Lower lobe of right lung (tissue), 2 donors: ENCODE measurements at regions not wholly inside any gene's neighbourhood (a gene's known extent, or its start where the extent isn't known, plus 50 kb on each side); places are given as distances from the start of the nearest gene placed in this dataset.
A peak's percentile ranks its signal among the peaks of the same experiment; 100 is the strongest.

Experiments used
- ATAC-seq, 2 donors: fragments of 200-7000 bp; cut with Tn5 transposase; one replicate each; pipeline ENCODE4 v1.9.1; 2020 to 2022; ENCODE audit warnings: mild to moderate bottlenecking in 2 of 2, moderate library complexity in 2 of 2
- DNase-seq: peaks from one replicate; pipeline ENCODE4 v3.0.0-alpha.2; 2020
- H3K27ac ChIP-seq: fragments of 200-600 bp; one replicate; pipeline ENCODE4 v1.8.0; 2022
- H3K27me3 ChIP-seq: fragments of 200-600 bp; one replicate; pipeline ENCODE4 v1.8.0; 2022; ENCODE audit warnings: low read depth
- H3K36me3 ChIP-seq: fragments of 200-600 bp; one replicate; pipeline ENCODE4 v1.8.0; 2022; ENCODE audit warnings: mild to moderate bottlenecking
- H3K4me1 ChIP-seq: fragments of 200-600 bp; one replicate; pipeline ENCODE4 v1.8.0; 2022
- H3K4me3 ChIP-seq: fragments of 200-600 bp; one replicate; pipeline ENCODE4 v1.8.0; 2022; ENCODE audit warnings: mild to moderate bottlenecking
- H3K9me3 ChIP-seq: fragments of 200-600 bp; one replicate; pipeline ENCODE4 v1.8.0; 2022
- intact Hi-C: fragments of 100-400 bp; cut with DNase I; formaldehyde crosslinking; loops from one replicate; pipeline ENCODE4 v1.11.0; 2022
- TF ChIP-seq, protein P1 (sequence below): fragments of 200-600 bp; IDR thresholded peaks from one replicate; pipeline ENCODE4 v1.8.0; 2022; ENCODE audit warnings: antibody characterized with exemption, mild to moderate bottlenecking
- donor health status: DM: no; HTN: yes; CAD: no; lungs with severe emphysema.

DNA sequence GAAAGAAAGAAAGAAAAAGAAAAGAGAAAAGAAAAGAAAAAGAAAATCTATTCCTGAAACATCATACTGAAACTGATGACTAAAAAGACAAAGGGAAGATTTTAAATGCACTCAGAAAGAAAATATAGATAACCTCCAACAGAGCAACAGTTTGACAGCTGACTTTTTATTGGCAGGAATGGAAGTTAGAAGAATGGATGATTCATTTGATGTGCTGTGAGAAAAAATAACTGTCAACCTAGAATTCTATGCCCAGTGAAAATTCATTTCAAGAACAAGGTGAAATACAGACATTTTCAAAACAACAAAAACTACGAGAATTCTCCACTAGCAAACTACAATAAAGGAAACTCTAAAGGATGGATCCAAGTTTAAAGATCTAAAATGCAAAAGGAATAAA is 50.5 kb upstream of the HSPA12A start:
- ATAC-seq (no peak), DNase-seq (no peak)
- intact Hi-C loops, result loop anchor here (10.0 kb wide), 1 partner anchor 382 kb away; no protein-coding TSS in a partner anchor
- H3K9me3 ChIP-seq, result no peaks in the 10 kb centered on the region
- H3K27me3 ChIP-seq, result peaks cover 19% of the 10 kb centered on the region
- TF ChIP-seq, protein P1, sequence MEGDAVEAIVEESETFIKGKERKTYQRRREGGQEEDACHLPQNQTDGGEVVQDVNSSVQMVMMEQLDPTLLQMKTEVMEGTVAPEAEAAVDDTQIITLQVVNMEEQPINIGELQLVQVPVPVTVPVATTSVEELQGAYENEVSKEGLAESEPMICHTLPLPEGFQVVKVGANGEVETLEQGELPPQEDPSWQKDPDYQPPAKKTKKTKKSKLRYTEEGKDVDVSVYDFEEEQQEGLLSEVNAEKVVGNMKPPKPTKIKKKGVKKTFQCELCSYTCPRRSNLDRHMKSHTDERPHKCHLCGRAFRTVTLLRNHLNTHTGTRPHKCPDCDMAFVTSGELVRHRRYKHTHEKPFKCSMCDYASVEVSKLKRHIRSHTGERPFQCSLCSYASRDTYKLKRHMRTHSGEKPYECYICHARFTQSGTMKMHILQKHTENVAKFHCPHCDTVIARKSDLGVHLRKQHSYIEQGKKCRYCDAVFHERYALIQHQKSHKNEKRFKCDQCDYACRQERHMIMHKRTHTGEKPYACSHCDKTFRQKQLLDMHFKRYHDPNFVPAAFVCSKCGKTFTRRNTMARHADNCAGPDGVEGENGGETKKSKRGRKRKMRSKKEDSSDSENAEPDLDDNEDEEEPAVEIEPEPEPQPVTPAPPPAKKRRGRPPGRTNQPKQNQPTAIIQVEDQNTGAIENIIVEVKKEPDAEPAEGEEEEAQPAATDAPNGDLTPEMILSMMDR, result no peak
- H3K36me3 ChIP-seq, result no peaks in the 10 kb centered on the region
- no peak overlapping the region for H3K4me3 ChIP-seq
- no peak overlapping the region for H3K27ac ChIP-seq
- peaks cover 6% of the 10 kb centered on the region for H3K4me1 ChIP-seq

DNA sequence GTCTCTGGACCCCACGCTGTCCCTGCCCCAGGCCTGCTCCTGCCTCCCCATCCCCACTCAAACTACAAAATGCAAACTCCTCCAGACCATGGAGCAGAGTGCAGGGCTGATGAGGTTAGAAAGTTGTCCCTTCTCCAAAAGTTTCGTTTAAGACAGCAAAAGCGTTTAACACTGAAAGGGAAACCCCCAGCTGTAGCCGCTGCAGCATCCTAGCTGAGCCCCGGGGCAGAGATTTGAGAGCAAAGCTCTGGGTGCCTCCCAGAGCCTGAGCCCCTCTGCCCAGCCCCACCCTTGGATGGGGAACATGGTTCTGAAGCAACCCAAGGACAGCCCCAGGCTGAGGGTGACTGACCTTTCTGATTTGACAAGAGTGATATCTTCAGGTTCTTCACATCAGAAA is 52.8 kb upstream of the ENO4 start:
- intact Hi-C loops, result loop anchor here (10.0 kb wide), 1 partner anchor 378 kb away; no protein-coding TSS in a partner anchor
- ATAC-seq, result no peak
- TF ChIP-seq, protein P1, result no peak

DNA sequence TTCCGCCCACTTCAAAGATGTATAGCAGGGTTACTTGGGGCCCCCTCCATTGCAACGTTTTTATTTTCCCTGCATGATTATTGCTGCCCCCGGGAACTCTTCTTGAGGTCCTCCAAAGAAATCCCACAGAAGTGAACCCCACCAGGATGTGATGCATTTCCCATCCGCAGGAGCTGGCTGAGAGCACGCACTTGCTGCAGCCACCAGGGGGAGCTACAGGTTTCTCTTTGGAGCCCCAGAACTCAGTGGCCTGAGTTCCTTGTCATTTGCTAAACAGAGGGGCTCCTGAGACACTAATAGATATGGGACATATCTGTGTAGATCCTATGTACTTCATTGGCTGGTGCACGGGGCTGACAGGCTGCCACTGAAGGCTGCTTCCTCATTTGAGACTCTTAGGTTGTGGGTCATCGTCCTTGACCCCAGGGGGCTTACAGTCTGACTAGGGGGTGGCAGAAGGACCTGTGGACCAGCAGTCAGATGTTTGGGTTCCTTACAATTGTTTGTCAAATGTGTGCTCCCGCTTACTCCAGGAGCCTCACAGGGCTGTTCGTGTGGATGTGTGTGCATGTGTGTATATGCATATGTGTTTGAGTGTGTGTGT is 52.3 kb upstream of the ENO4 start:
- intact Hi-C loops, result loop anchor here (10.0 kb wide), 1 partner anchor 378 kb away; no protein-coding TSS in a partner anchor
- ATAC-seq (peak; percentile 75 to 81), DNase-seq (peak; percentile 67)
- TF ChIP-seq, protein P1, result peak; percentile 88
- Histone ChIP-seq H3K9me3 (no peaks in the 10 kb centered on the region), H3K4me1 (no peaks in the 10 kb centered on the region), H3K27ac (no peak overlapping the region), H3K36me3 (no peaks in the 10 kb centered on the region), H3K4me3 (no peak overlapping the region), H3K27me3 (peaks cover 23% of the 10 kb centered on the region)

More for the DNA sequence above, 52.8 kb upstream of the ENO4 start:
- H3K27ac ChIP-seq, result no peak overlapping the region
- no peak overlapping the region for H3K4me3 ChIP-seq
- H3K9me3 ChIP-seq, result no peaks in the 10 kb centered on the region
- H3K27me3 ChIP-seq, result peaks cover 23% of the 10 kb centered on the region
- DNase-seq, result no peak
- H3K36me3 ChIP-seq, result no peaks in the 10 kb centered on the region
- no peaks in the 10 kb centered on the region for H3K4me1 ChIP-seq

DNA sequence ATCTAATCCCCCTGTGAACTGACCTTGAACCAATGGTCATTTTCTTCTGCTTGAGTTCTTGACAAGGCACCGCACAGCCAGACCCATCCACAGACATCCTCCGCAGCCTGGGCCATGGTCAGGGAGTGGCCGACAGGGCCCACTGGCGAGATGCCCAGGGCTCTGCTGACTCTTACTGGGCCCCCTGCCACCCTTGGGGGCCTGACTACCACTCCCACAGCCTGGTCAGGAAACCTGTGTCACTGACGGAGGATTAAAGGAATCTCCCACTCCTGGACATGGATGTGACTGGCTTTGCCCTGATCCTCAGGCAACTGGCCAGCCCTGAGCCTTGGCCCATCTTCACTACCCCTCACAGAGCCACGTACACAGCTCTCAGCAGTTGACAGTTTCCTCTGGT is 50.4 kb upstream of the ENO4 start:
- ATAC-seq (peak in 1 of 2 donors; percentile 24), DNase-seq (no peak)
- no peak overlapping the region for H3K4me3 ChIP-seq
- H3K4me1 ChIP-seq, result no peaks in the 10 kb centered on the region
- TF ChIP-seq, protein P1, result no peak
- H3K36me3 ChIP-seq, result no peaks in the 10 kb centered on the region
- intact Hi-C loops, result loop anchor here (10.0 kb wide), 1 partner anchor 376 kb away; no protein-coding TSS in a partner anchor
- H3K9me3 ChIP-seq, result no peaks in the 10 kb centered on the region
- no peak overlapping the region for H3K27ac ChIP-seq
- peaks cover 25% of the 10 kb centered on the region for H3K27me3 ChIP-seq
